A549 (cell line): ENCODE measurements at regions not wholly inside any gene's neighbourhood (a gene's known extent, or its start where the extent isn't known, plus 50 kb on each side); places are given as distances from the start of the nearest gene placed in this dataset.

Experiments used
- HDAC2 ChIP-seq: fragments of 200-600 bp; sonication (generic); IDR thresholded peaks from 2 replicates; pipeline ENCODE4 v1.6.1; 2016
- JUN ChIP-seq, 2 experiments: fragments of >200 bp; sonication (Bioruptor Twin); formaldehyde crosslinking; IDR thresholded peaks; 2 replicates in 1 of 2; 3 replicates in 1 of 2; pipeline ENCODE4 v1.6.1; 2016 to 2017
- NR3C1 ChIP-seq: fragments of >200 bp; sonication (Bioruptor Twin); formaldehyde crosslinking; IDR thresholded peaks from 3 replicates; pipeline ENCODE4 v1.6.1; 2017
- POLR2A ChIP-seq: IDR thresholded peaks from 2 replicates; pipeline ENCODE4 v1.6.1; 2012; ENCODE audit warnings: mild to moderate bottlenecking, low read length
- SMC3 ChIP-seq: fragments of >200 bp; sonication (Bioruptor Twin); formaldehyde crosslinking; IDR thresholded peaks from 3 replicates; pipeline ENCODE4 v1.6.1; 2018; ENCODE audit warnings: inconsistent platforms
- TP53 ChIP-seq: fragments of 250-450 bp; sonication (Bioruptor Pico); IDR thresholded peaks from 2 replicates; pipeline ENCODE4 v1.5.0; 2021; ENCODE audit warnings: mild to moderate bottlenecking, moderate library complexity
- TF ChIP-seq, protein P1 (sequence below): fragments of >200 bp; sonication (Bioruptor Twin); formaldehyde crosslinking; IDR thresholded peaks from 3 replicates; pipeline ENCODE4 v1.5.1; 2016
- TF ChIP-seq, protein P2 (sequence below): fragments of 450-650 bp; IDR thresholded peaks from 2 replicates; pipeline ENCODE4 v1.6.1; 2014; ENCODE audit warnings: antibody characterized with exemption

DNA sequence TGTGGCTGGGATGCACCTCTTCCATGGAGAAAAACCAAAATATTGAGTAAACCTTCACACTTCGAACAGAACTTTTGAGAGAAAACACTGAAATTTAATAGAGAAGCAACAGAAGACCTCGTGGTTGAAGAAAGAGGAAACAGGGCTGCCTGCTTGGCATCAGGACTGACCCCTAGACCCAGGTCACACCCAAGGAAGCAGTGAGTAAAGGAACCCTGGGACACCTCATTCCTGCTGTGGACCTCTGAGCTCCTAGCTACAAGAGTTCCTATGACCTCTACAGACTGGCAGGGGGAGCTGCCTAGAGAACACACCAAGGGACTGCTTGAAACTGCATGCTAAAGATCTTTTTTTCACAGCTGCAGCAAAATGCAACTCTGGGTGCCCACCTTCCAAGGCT lies 67.8 kb downstream of the FASLG start:
- TF ChIP-seq JUN (IDR thresholded peaks at IDR 0.05), result no peak
- no peak for TF ChIP-seq TP53
- TF ChIP-seq, protein P1, sequence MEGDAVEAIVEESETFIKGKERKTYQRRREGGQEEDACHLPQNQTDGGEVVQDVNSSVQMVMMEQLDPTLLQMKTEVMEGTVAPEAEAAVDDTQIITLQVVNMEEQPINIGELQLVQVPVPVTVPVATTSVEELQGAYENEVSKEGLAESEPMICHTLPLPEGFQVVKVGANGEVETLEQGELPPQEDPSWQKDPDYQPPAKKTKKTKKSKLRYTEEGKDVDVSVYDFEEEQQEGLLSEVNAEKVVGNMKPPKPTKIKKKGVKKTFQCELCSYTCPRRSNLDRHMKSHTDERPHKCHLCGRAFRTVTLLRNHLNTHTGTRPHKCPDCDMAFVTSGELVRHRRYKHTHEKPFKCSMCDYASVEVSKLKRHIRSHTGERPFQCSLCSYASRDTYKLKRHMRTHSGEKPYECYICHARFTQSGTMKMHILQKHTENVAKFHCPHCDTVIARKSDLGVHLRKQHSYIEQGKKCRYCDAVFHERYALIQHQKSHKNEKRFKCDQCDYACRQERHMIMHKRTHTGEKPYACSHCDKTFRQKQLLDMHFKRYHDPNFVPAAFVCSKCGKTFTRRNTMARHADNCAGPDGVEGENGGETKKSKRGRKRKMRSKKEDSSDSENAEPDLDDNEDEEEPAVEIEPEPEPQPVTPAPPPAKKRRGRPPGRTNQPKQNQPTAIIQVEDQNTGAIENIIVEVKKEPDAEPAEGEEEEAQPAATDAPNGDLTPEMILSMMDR, result no peak
- TF ChIP-seq SMC3, result no peak
- TF ChIP-seq, protein P2, sequence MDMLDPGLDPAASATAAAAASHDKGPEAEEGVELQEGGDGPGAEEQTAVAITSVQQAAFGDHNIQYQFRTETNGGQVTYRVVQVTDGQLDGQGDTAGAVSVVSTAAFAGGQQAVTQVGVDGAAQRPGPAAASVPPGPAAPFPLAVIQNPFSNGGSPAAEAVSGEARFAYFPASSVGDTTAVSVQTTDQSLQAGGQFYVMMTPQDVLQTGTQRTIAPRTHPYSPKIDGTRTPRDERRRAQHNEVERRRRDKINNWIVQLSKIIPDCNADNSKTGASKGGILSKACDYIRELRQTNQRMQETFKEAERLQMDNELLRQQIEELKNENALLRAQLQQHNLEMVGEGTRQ, result no peak
- no peak for TF ChIP-seq NR3C1
- no peak for TF ChIP-seq HDAC2
- no peak for TF ChIP-seq POLR2A
